SIG-M5 treated with dmso at 0.1 percent for 504 hours (cell line): ENCODE measurements at regions not wholly inside any gene's neighbourhood (a gene's known extent, or its start where the extent isn't known, plus 50 kb on each side); places are given as distances from the start of the nearest gene placed in this dataset.
"Not testable (repeated sequence)": the region's sequence is repeated elsewhere in the genome, so short reads cannot be mapped to it uniquely, and the experiment has no call there.

ENCODE experiments used
- DNase-seq: peaks from one replicate; lab custom pipeline; 2025; ENCODE audit not compliant: unreplicated experiment; lab: John Stamatoyannopoulos, UW

DNA sequence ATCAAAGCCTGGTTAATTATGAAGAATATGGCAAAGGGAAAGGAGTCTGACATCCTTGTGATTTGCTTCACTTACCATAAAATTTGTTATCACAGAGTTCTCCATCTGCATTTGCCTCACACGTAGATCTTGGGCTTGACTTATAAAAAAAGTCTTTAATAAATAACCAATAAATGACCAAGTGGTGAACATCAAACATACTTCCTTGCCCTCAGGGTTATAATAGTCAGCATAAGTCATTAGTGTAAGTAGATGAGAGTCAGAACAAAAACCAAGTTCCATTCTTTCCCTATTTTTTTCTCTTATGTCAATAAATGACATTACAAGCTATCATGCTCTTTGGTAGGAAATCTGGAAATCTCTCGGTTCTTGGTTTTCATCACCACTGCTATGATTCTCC, 635.4 kb upstream of the ATXN7L3B start:
- DNase-seq = no peak

DNA sequence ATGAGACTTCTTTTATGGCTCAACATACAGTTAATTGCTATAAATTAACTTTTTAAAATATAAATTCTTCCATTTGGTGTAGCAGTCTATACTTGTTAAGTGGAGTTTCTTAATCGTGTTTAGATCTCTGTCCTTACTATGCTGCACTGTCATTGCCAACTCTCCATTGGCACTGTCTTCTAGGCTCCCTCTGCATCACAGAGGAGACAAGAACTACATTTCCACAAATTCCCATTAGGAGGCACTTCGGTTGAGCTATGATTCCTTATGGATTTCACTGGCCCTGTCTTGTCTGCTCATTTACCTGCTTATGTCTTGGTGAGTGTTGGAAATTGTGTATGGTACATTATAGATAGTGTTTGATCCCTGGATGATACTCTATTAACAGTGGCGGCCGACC, 630.9 kb upstream of the ATXN7L3B start:
- DNase-seq = no peak

- peak; percentile 35 for DNase-seq
Observed at GRCh38 chr12:73935817-73936216, 601.8 kb upstream of the ATXN7L3B start.

- DNase-seq = no peak
Observed at GRCh38 chr12:73947326-73948026, 590.2 kb upstream of the ATXN7L3B start.

- DNase-seq = no peak
Observed at GRCh38 chr12:73950507-73950906, 587.1 kb upstream of the ATXN7L3B start.

DNA sequence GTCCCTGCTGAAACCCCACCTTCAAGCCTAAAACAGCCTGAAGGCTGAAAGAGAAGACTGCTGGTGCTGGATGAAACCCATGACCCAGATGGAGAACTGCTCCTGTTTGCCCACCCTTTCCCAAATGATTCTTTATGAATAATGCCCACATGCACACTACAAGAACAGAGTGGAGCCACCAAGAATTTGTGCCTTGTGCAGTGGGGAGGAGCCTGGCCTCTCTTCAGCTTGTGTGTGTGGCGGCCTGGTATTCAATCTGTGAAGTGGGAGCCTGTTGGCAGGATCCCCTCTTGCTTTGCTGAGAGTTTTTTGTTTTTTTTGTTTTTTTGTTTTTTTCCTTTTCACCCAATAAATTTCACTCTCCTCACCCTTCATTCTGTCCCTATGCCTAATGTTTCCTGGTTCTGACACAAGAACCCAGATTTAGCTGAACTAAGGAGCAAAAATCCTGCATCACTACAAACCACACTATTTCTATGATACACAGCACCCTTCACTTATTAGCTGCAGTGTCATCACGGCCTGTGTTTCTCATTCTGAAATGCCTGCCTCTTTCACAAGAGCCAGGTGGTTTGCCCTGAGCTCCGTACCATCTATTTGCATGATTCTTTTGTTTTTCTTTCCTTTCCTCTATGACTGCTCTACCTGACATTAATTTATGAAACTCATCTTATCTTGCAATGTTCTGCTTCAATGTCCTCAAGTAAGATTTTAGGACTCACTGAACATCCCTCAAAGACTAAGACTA, 585.5 kb upstream of the ATXN7L3B start:
- DNase-seq = no peak

- no peak for DNase-seq
Observed at GRCh38 chr12:73964641-73965040, 573.0 kb upstream of the ATXN7L3B start.

DNA sequence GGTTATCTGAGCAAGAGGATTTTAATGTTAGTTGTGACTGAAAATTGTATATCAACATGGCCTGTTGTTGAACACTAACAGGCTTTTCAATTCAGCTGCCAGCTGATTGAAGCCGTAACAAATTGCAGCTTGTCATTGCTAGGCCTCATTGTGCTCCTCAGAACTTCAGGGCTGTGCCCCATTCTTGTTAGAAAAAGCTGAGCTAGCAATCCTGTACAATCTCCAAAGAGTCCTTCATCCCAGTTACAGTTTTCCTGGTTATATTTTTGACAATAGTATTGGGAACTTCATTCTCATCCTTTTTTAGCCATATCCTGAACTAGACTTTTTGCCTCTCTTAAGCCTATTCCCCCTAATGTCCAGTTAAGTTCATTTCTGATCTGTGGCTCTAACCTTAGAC, 564.1 kb upstream of the ATXN7L3B start:
- no peak for DNase-seq

- DNase-seq = no peak
Observed at GRCh38 chr12:73984552-73984951, 553.1 kb upstream of the ATXN7L3B start.

DNA sequence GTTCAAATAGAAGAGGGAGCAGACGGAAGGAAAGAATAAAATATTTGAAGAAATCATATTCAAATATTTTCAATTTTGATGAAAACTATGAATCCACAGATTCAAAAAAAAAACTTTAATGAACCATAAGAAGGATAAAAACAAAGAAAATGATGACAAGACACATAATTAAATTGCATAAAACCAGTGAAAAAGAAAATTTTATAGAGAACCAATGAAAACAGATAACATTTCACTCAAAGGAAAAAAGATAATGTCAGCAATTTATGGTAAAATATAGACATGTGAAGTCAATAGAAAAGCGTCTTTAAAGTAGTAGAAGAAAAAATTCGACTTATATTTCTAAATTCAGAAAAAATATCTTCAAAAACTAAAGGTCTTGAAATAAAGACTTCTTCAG, 546.5 kb upstream of the ATXN7L3B start:
- no peak for DNase-seq

DNA sequence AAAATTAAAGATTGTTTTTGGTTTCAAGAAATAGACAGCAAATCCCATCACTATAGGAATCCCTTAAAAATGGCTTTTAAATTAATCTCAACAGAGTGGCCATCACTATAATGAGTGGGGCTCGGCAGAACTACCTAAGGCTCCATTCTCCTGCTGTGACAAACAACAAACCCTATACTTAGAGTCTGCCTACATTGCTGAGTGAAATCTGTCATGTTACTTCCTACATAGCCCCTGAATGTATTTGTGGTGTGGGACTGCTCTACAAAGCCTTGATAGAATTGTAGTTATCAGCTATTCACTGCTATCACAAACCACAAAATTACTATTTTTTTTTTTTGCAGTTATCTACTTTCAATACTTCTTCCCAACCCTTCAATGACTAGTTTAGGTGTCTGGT, 538.7 kb upstream of the ATXN7L3B start:
- DNase-seq = no peak

GRCh38 chr12:74015118-74015517, 522.5 kb upstream of the ATXN7L3B start:
- DNase-seq = no peak

DNA sequence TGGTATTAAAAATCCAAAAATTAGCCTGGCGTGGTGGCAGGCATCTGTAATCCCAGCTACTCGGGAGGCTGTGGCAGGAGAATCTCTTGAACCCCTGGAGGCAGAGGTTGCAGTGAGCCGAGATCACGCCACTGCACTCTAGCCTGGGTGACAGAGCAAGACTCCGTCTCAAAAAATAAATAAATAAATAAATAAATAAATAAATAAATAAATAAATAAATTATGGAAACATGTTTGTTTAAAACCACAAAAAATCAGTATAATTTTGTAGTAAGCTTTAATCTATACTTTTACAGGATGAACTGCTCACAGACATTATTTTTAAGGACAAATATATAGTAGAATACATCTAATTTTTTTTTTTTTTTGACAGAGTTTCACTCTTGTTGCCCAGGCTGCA, 521.3 kb upstream of the ATXN7L3B start:
- not testable (repeated sequence) for DNase-seq

DNA sequence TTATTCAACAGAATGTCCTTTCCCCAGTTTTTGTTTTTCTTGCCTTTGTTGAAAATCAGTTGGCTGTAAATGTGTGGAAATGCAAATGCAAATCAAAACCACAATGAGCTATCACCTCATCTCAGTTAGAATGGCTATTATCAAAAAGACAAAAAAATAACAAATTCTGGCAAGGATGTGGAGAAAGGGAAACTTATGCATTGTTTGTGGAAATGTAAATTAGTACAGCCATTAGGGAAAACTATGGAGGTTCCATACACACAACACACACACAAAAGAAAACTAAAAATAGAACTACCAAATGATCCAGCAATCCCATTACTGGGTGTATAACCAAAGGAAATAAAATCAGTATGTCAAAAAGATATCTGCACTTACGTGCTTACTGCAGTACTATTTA, 518.8 kb upstream of the ATXN7L3B start:
- DNase-seq = no peak

GRCh38 chr12:74021937-74022336, 515.7 kb upstream of the ATXN7L3B start:
- peak; percentile 47 for DNase-seq

DNA sequence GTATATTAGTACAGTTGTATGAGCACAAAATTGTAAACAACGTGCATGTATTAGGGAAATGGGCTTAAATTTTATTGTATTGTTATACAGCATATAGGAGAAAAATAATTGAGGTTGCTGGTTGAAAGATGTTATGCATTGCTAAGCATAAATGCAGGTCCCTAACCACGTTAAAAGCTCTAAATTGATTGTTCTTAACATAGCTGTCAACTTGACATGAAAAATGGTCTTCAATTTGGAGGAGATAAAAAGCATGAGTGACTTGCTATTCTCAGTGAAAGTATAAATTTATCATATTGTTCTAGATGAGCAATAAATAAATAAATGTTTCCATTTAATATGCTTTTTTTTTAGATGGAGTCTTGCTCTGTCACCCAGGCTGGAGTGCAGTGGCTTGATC, 506.6 kb upstream of the ATXN7L3B start:
- DNase-seq = no peak

DNA sequence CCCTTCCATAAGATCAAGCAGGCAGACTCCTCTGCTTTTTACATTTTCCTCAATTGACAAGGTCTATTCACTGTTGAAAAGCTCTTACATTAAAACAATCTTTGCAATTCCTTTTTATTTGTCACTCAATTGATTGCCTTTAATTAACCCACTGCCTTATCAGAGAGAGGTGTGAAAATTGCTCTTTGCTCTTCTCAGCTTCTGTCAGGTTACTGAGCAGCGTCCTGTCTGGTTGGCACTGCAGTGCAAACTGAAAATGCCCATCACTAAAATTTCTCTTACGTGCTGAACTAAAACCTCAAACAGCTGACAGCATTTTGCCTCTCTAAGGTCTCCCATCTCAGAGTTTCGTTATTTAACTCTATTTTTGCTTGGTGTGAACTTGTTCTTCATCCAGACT, 504.1 kb upstream of the ATXN7L3B start:
- DNase-seq = no peak

DNA sequence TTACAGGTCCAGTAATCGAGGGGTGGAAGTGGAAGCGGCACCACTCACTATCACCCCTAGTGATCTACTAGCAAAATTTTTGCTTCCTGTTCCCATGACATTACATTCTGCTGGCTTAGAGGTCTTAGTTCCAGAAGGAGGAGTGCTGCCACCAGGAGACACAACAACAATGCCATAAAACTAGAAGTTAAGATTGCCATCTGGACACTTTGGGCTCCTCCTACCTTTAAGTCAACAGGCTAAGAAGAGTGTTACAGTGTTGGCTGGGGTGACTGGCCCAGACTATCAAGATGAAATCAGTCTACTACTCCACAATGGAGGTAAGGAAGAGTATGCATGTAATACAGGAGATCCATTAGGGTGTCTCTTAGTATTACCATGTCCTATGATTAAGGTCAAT, 498.5 kb upstream of the ATXN7L3B start:
- peak; percentile 28 for DNase-seq

DNA sequence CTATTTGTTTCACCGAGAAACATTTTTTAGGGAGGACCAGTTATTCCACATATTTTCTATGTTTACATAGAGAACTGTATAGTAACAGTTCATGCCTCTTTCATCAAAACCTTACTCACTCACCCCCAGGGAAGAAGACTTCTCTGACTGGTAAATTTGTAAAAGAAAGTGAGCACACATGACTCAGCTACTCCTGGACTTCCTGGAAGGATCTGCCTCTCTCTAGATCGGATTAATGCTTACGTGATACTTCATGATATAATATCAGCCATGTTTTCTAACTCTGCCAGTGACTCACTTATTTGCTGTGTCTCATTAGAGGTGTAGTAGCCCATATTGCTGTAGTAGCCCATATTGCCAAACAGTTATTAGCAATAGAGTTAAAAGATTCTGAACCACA, 494.3 kb upstream of the ATXN7L3B start:
- DNase-seq = peak; percentile 79

DNA sequence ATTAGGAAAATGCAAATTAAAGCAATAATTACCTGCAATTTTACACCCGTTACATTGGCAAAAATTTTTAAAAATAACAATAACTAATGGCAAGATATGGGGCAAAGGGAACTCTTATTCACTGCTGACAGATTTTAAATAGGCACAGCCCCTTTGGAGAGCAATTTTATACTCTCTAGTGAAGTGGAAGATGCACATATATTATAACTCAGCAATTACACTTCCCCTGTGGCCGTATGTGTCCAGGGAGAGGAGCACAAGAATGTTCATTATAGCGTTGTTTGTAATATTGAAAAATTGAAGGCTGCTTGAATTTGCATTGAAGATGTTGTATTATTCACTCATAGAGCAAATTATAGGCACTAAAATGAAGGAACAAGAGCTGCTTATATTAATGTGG, 488.3 kb upstream of the ATXN7L3B start:
- no peak for DNase-seq

GRCh38 chr12:74051848-74052247, 485.8 kb upstream of the ATXN7L3B start:
- no peak for DNase-seq

- DNase-seq = no peak
Observed at GRCh38 chr12:74066476-74066875, 471.2 kb upstream of the ATXN7L3B start.

- DNase-seq = no peak
Observed at GRCh38 chr12:74071182-74071581, 466.5 kb upstream of the ATXN7L3B start.
